Lower leg skin (tissue), 3 donors: ENCODE measurements at regions not wholly inside any gene's neighbourhood (a gene's known extent, or its start where the extent isn't known, plus 50 kb on each side); places are given as distances from the start of the nearest gene placed in this dataset.
"Not testable (repeated sequence)": the region's sequence is repeated elsewhere in the genome, so short reads cannot be mapped to it uniquely, and the experiment has no call there.

Experiments used
- POLR2A ChIP-seq, 2 donors: fragments of 450-650 bp; IDR thresholded peaks; one replicate each; pipeline ENCODE4 v1.6.1; 2016 to 2017; ENCODE audit warnings: antibody characterized with exemption in 2 of 2, mild to moderate bottlenecking in 1 of 2, moderate library complexity in 1 of 2
- TF ChIP-seq, protein P1 (sequence below), 3 donors: fragments of 450-650 bp; IDR thresholded peaks; one replicate each; pipeline ENCODE4 v1.5.1; 2016; ENCODE audit warnings: antibody characterized with exemption in 3 of 3, mild to moderate bottlenecking in 3 of 3, moderate library complexity in 2 of 3

DNA sequence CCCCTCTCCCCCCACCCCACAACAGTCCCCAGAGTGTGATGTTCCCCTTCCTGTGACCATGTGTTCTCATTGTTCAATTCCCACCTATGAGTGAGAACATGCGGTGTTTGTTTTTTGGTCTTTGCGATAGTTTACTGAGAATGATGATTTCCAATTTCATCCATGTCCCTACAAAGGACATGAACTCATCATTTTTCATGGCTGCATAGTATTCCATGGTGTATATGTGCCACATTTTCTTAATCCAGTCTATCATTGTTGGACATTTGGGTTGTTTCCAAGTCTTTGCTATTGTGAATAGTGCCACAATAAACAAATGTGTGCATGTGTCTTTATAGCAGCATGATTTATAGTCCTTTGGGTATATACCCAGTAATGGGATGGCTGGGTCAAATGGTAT is 411.0 kb upstream of the CHD1 start:
- TF ChIP-seq, protein P1, sequence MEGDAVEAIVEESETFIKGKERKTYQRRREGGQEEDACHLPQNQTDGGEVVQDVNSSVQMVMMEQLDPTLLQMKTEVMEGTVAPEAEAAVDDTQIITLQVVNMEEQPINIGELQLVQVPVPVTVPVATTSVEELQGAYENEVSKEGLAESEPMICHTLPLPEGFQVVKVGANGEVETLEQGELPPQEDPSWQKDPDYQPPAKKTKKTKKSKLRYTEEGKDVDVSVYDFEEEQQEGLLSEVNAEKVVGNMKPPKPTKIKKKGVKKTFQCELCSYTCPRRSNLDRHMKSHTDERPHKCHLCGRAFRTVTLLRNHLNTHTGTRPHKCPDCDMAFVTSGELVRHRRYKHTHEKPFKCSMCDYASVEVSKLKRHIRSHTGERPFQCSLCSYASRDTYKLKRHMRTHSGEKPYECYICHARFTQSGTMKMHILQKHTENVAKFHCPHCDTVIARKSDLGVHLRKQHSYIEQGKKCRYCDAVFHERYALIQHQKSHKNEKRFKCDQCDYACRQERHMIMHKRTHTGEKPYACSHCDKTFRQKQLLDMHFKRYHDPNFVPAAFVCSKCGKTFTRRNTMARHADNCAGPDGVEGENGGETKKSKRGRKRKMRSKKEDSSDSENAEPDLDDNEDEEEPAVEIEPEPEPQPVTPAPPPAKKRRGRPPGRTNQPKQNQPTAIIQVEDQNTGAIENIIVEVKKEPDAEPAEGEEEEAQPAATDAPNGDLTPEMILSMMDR (IDR thresholded peaks at IDR 0.05), result not testable (repeated sequence)
- TF ChIP-seq POLR2A (IDR thresholded peaks at IDR 0.05), result not testable (repeated sequence)
